NT2/D1 (cell line): ENCODE measurements at regions not wholly inside any gene's neighbourhood (a gene's known extent, or its start where the extent isn't known, plus 50 kb on each side); places are given as distances from the start of the nearest gene placed in this dataset.
"Not testable (repeated sequence)": the region's sequence is repeated elsewhere in the genome, so short reads cannot be mapped to it uniquely, and the experiment has no call there.

Experiments used
- DNase-seq: peaks from one replicate; pipeline ENCODE4 v3.0.0-alpha.2; 2011; ENCODE audit warnings: low read depth, low spot score
- H3K27me3 ChIP-seq: 2 replicates; pipeline ENCODE4 v1.6.0; 2011; ENCODE audit warnings: mild to moderate bottlenecking; ENCODE audit not compliant: insufficient read length, insufficient read depth
- H3K36me3 ChIP-seq: 2 replicates; pipeline ENCODE4 v1.6.1; 2011; ENCODE audit warnings: mild to moderate bottlenecking, low read length, mixed read lengths; ENCODE audit not compliant: insufficient read depth, insufficient read length
- H3K4me1 ChIP-seq: 2 replicates; pipeline ENCODE4 v1.5.1; 2011; ENCODE audit not compliant: insufficient read depth, insufficient read length
- H3K4me3 ChIP-seq: 2 replicates; pipeline ENCODE4 v1.5.1; 2011; ENCODE audit warnings: low read depth; ENCODE audit not compliant: insufficient read length
- H3K9ac ChIP-seq: 2 replicates; pipeline ENCODE4 v1.6.0; 2011; ENCODE audit warnings: low read depth; ENCODE audit not compliant: insufficient read length
- H3K9me3 ChIP-seq: 2 replicates; pipeline ENCODE4 v1.5.1; 2011; ENCODE audit warnings: mild to moderate bottlenecking, low read length; ENCODE audit not compliant: insufficient read depth
- SUZ12 ChIP-seq: IDR thresholded peaks from 2 replicates; pipeline ENCODE4 v1.6.1; 2011; ENCODE audit not compliant: insufficient read length, insufficient read depth; ENCODE audit errors: extremely low read depth
- YY1 ChIP-seq: IDR thresholded peaks from 2 replicates; pipeline ENCODE4 v1.6.1; 2011; ENCODE audit not compliant: insufficient read length, insufficient read depth
- ZNF274 ChIP-seq: IDR thresholded peaks from 2 replicates; pipeline ENCODE4 v1.6.1; 2011; ENCODE audit warnings: mild to moderate bottlenecking, low read depth, low read length

DNA sequence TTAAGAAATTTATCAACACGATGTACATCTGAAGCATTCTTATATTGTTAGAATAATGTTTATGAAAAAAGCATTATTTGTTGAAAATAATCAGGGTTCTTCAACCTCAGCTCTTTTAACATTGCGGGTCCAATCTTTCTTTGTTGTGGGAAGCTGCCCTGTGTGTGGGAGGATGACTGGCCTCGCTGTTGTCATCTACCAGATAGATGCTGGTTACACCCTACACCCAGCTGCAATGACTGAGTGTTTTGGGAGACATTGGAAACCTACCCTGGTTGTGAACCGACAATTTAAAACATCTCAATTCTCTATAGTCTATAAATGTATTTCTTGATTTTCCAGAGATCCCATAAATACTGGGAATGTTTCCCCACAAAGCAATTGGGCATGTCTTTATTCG is 794.2 kb upstream of the CDH10 start:
- no peak overlapping the region for H3K4me3 ChIP-seq
- H3K9ac ChIP-seq: no peak overlapping the region
- no peaks in the 10 kb centered on the region for H3K9me3 ChIP-seq
- H3K36me3 ChIP-seq: peaks cover 9% of the 10 kb centered on the region
- DNase-seq: no peak
- H3K27me3 ChIP-seq: no peaks in the 10 kb centered on the region
- TF ChIP-seq SUZ12 (no peak), YY1 (no peak), ZNF274 (no peak)
- H3K4me1 ChIP-seq: no peaks in the 10 kb centered on the region

GRCh38 chr5:25438375-25438774 is 793.6 kb upstream of the CDH10 start:
- H3K4me3 ChIP-seq, H3K36me3 ChIP-seq, DNase-seq, H3K4me1 ChIP-seq, H3K9me3 ChIP-seq, H3K9ac ChIP-seq, H3K27me3 ChIP-seq: not testable (repeated sequence)

- DNase-seq: no peak
- TF ChIP-seq YY1 (no peak), SUZ12 (no peak), ZNF274 (no peak)
- no peaks in the 10 kb centered on the region for H3K27me3 ChIP-seq
- no peak overlapping the region for H3K9ac ChIP-seq
- H3K9me3 ChIP-seq: no peaks in the 10 kb centered on the region
- no peaks in the 10 kb centered on the region for H3K4me1 ChIP-seq
- H3K36me3 ChIP-seq: peaks cover 7% of the 10 kb centered on the region
- no peak overlapping the region for H3K4me3 ChIP-seq
Measured at GRCh38 chr5:25436452-25436851, 791.7 kb upstream of the CDH10 start.

- H3K36me3 ChIP-seq: peaks cover 7% of the 10 kb centered on the region
- DNase-seq: no peak
- no peak overlapping the region for H3K9ac ChIP-seq
- no peak for TF ChIP-seq ZNF274
- no peak for TF ChIP-seq SUZ12
- no peaks in the 10 kb centered on the region for H3K4me1 ChIP-seq
- no peaks in the 10 kb centered on the region for H3K27me3 ChIP-seq
- no peaks in the 10 kb centered on the region for H3K9me3 ChIP-seq
- no peak overlapping the region for H3K4me3 ChIP-seq
Measured at GRCh38 chr5:25435882-25436281, 791.1 kb upstream of the CDH10 start.

GRCh38 chr5:25427240-25427639 is 782.5 kb upstream of the CDH10 start:
- no peak overlapping the region for H3K4me3 ChIP-seq
- TF ChIP-seq ZNF274 (no peak), YY1 (no peak), SUZ12 (no peak)
- H3K9me3 ChIP-seq: no peaks in the 10 kb centered on the region
- no peak for DNase-seq
- no peak overlapping the region for H3K9ac ChIP-seq
- H3K36me3 ChIP-seq: peaks cover 4% of the 10 kb centered on the region
- no peaks in the 10 kb centered on the region for H3K27me3 ChIP-seq
- H3K4me1 ChIP-seq: no peaks in the 10 kb centered on the region

DNA sequence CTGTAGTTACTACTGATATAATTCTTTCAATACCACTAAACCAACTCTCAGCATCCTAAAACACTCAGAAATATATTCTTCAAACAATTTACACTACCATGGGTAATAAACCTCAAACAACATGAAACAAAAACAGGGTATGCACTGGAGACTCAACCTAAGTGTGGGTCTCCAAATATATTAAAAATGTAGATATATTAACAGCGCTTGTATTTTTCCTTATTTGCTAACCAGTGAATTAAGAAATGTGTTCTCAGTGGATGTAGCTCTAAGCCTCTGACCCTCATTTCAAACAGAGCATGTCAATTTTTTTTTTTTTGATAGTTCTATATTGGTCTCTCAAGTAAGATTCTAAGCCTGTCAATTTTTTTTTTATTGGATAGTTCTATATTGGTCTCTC is 778.5 kb upstream of the CDH10 start:
- Histone ChIP-seq H3K36me3 (peaks cover 3% of the 10 kb centered on the region), H3K9ac (no peak overlapping the region), H3K4me1 (no peaks in the 10 kb centered on the region), H3K4me3 (no peak overlapping the region), H3K27me3 (no peaks in the 10 kb centered on the region), H3K9me3 (no peaks in the 10 kb centered on the region)
- DNase-seq: no peak
- TF ChIP-seq ZNF274 (no peak), SUZ12 (no peak), YY1 (no peak)

- TF ChIP-seq ZNF274: no peak
- no peak for TF ChIP-seq SUZ12
- no peak for TF ChIP-seq YY1
- Histone ChIP-seq H3K36me3 (peaks cover 3% of the 10 kb centered on the region), H3K4me1 (no peaks in the 10 kb centered on the region), H3K9me3 (no peaks in the 10 kb centered on the region), H3K4me3 (no peak overlapping the region), H3K27me3 (no peaks in the 10 kb centered on the region), H3K9ac (no peak overlapping the region)
- DNase-seq: no peak
Measured at GRCh38 chr5:25419684-25420083, 774.9 kb upstream of the CDH10 start.

- Histone ChIP-seq H3K4me3 (no peak overlapping the region), H3K9me3 (no peaks in the 10 kb centered on the region), H3K36me3 (peaks cover 3% of the 10 kb centered on the region), H3K27me3 (no peaks in the 10 kb centered on the region), H3K9ac (no peak overlapping the region), H3K4me1 (no peaks in the 10 kb centered on the region)
- TF ChIP-seq ZNF274 (no peak), SUZ12 (no peak), YY1 (no peak)
- DNase-seq: no peak
Measured at GRCh38 chr5:25418978-25419377, 774.2 kb upstream of the CDH10 start.
